K562 (cell line): ENCODE measurements at regions not wholly inside any gene's neighbourhood (a gene's known extent, or its start where the extent isn't known, plus 50 kb on each side); places are given as distances from the start of the nearest gene placed in this dataset.

ENCODE experiments used
- ATF7 ChIP-seq: fragments of 450-650 bp; IDR thresholded peaks from 2 replicates; pipeline ENCODE4 v1.7.1; 2014; ENCODE audit warnings: mild to moderate bottlenecking, moderate library complexity
- CEBPZ ChIP-seq: fragments of 150-350 bp; IDR thresholded peaks from 2 replicates; pipeline ENCODE4 v1.6.1; 2014; ENCODE audit warnings: low read depth, mild to moderate bottlenecking, low read length, borderline replicate concordance
- CTBP1 ChIP-seq: fragments of 450-650 bp; IDR thresholded peaks from 2 replicates; pipeline ENCODE4 v1.6.1; 2016; ENCODE audit warnings: borderline replicate concordance
- CTCF ChIP-seq, 3 experiments: IDR thresholded peaks in 2 of 3; conservative IDR thresholded peaks in 1 of 3; 2 replicates each; pipeline ENCODE4 v1.5.1; 2011 to 2012; ENCODE audit warnings: low read length in 3 of 3, mild to moderate bottlenecking in 3 of 3, control low read depth in 2 of 3, improper control_type of control experiment in 1 of 3, inconsistent platforms in 1 of 3, low read depth in 1 of 3, mixed read lengths in 1 of 3, moderate library complexity in 1 of 3; ENCODE audit not compliant: insufficient read depth in 2 of 3
- FOXM1 ChIP-seq, 2 experiments: fragments of 450-650 bp in 1 of 2; sonication (generic) in 1 of 2; formaldehyde crosslinking in 1 of 2; IDR thresholded peaks; 2 replicates each; pipeline versions ENCODE4 v1.6.1 to v1.9.0; 2017 to 2022; ENCODE audit warnings: low read depth in 2 of 2, mild to moderate bottlenecking in 2 of 2, missing genetic modification reagents in 1 of 2, moderate library complexity in 1 of 2
- ZHX1 ChIP-seq: fragments of 150-350 bp; conservative IDR thresholded peaks from 2 replicates; pipeline ENCODE4 v1.6.1; 2014; ENCODE audit warnings: low read length
- ZNF274 ChIP-seq: IDR thresholded peaks from 2 replicates; pipeline ENCODE4 v1.6.1; 2011; ENCODE audit warnings: low read depth, mild to moderate bottlenecking, low read length, moderate library complexity, borderline replicate concordance
- ZNF3 ChIP-seq: fragments of 250-450 bp; sonication (Bioruptor Pico); IDR thresholded peaks from 2 replicates; pipeline ENCODE4 v1.5.0; 2021; ENCODE audit warnings: mild to moderate bottlenecking, moderate library complexity
- TF ChIP-seq, protein P1 (sequence below): fragments of 250-450 bp; sonication (Bioruptor Pico); IDR thresholded peaks from 2 replicates; pipeline ENCODE4 v1.5.0; 2020; ENCODE audit warnings: mild to moderate bottlenecking

- TF ChIP-seq CTBP1 (no peak), CEBPZ (no peak), CTCF (IDR thresholded peaks at IDR 0.05 in 2 of 3, conservative IDR thresholded peaks at IDR 0.05 in 1 of 3; ENCODE audit: insufficient read depth in 2 of 3, low read depth in 1 of 3, low read length in 3 of 3) (no peak), ATF7 (no peak), ZHX1 (no peak), ZNF274 (no peak), FOXM1 (IDR thresholded peaks at IDR 0.05; ENCODE audit: low read depth) (no peak), FOXM1 (CRISPR knock-in tag; IDR thresholded peaks at IDR 0.05; ENCODE audit: low read depth) (no peak), ZNF3 (CRISPR knock-in tag) (no peak)
- TF ChIP-seq, protein P1, sequence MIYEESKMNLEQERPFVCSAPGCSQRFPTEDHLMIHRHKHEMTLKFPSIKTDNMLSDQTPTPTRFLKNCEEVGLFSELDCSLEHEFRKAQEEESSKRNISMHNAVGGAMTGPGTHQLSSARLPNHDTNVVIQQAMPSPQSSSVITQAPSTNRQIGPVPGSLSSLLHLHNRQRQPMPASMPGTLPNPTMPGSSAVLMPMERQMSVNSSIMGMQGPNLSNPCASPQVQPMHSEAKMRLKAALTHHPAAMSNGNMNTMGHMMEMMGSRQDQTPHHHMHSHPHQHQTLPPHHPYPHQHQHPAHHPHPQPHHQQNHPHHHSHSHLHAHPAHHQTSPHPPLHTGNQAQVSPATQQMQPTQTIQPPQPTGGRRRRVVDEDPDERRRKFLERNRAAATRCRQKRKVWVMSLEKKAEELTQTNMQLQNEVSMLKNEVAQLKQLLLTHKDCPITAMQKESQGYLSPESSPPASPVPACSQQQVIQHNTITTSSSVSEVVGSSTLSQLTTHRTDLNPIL (CRISPR knock-in tag), result no peak
These were observed 55.5 kb upstream of the GALNT2 start for GRCh38 chr1:230011333-230012092.
